Liver (tissue), 8 donors: ENCODE measurements at regions not wholly inside any gene's neighbourhood (a gene's known extent, or its start where the extent isn't known, plus 50 kb on each side); places are given as distances from the start of the nearest gene placed in this dataset.

ENCODE experiments used
- DNase-seq: peaks from one replicate; pipeline ENCODE4 v3.0.0-alpha.2; 2017; ENCODE audit warnings: low spot score
- H3K27ac ChIP-seq, 2 donors: one replicate each; pipeline ENCODE4 v1.7.0; 2013; ENCODE audit warnings: inconsistent platforms in 2 of 2, low read length in 2 of 2, control low read depth in 1 of 2, low read depth in 1 of 2, mild to moderate bottlenecking in 1 of 2
- H3K27me3 ChIP-seq, 4 donors: one replicate each; pipeline versions ENCODE4 v1.6.1 to v1.7.0; 2013; ENCODE audit warnings: low read length in 3 of 4, inconsistent platforms in 1 of 4, mild to moderate bottlenecking in 1 of 4, moderate library complexity in 1 of 4; ENCODE audit not compliant: control insufficient read depth in 4 of 4, insufficient read depth in 4 of 4
- H3K36me3 ChIP-seq, 4 donors: one replicate each; pipeline versions ENCODE4 v1.6.1 to v1.7.0; 2013; ENCODE audit warnings: low read length in 3 of 4, mild to moderate bottlenecking in 3 of 4, low read depth in 1 of 4, moderate library complexity in 1 of 4; ENCODE audit not compliant: control insufficient read depth in 4 of 4, insufficient read depth in 3 of 4
- H3K4me1 ChIP-seq, 4 donors: one replicate each; pipeline versions ENCODE4 v1.6.1 to v1.7.0; 2013; ENCODE audit warnings: low read length in 3 of 4, mild to moderate bottlenecking in 3 of 4, moderate library complexity in 1 of 4; ENCODE audit not compliant: control insufficient read depth in 4 of 4, insufficient read depth in 4 of 4
- H3K4me3 ChIP-seq, 3 donors: one replicate each; pipeline versions ENCODE4 v1.6.1 to v1.7.0; 2013; ENCODE audit warnings: low read length in 3 of 3, control low read depth in 1 of 3, low read depth in 1 of 3, mild to moderate bottlenecking in 1 of 3
- H3K9ac ChIP-seq, 2 donors: one replicate each; pipeline ENCODE4 v1.7.0; 2013; ENCODE audit warnings: low read length in 2 of 2, mild to moderate bottlenecking in 2 of 2, moderate library complexity in 2 of 2, control low read depth in 1 of 2, low read depth in 1 of 2
- H3K9me3 ChIP-seq, 4 donors: one replicate each; pipeline versions ENCODE4 v1.6.1 to v1.7.0; 2013; ENCODE audit warnings: low read length in 3 of 4; ENCODE audit not compliant: control insufficient read depth in 4 of 4
- EGR1 ChIP-seq, 2 donors: IDR thresholded peaks; 2 replicates each; pipeline ENCODE4 v1.6.1; 2016 to 2018; ENCODE audit warnings: antibody characterized with exemption in 2 of 2, low read depth in 2 of 2
- FOXA1 ChIP-seq: IDR thresholded peaks from 2 replicates; pipeline ENCODE4 v1.6.1; 2016; ENCODE audit warnings: antibody characterized with exemption
- FOXA2 ChIP-seq: IDR thresholded peaks from 2 replicates; pipeline ENCODE4 v1.6.1; 2016; ENCODE audit warnings: antibody characterized with exemption
- GABPA ChIP-seq, 2 donors: IDR thresholded peaks in 1 of 2; conservative IDR thresholded peaks in 1 of 2; 2 replicates each; pipeline ENCODE4 v1.6.1; 2016; ENCODE audit warnings: antibody characterized with exemption in 2 of 2, mild to moderate bottlenecking in 1 of 2, moderate library complexity in 1 of 2
- HNF4A ChIP-seq, 2 donors: conservative IDR thresholded peaks; 2 replicates each; pipeline ENCODE4 v1.6.1; 2016; ENCODE audit warnings: antibody characterized with exemption in 2 of 2, mild to moderate bottlenecking in 2 of 2
- HNF4G ChIP-seq: IDR thresholded peaks from 2 replicates; pipeline ENCODE4 v1.6.1; 2016; ENCODE audit warnings: antibody characterized with exemption
- JUND ChIP-seq, 2 donors: IDR thresholded peaks; 2 replicates each; pipeline ENCODE4 v1.6.1; 2016; ENCODE audit warnings: antibody characterized with exemption in 2 of 2
- NR2F2 ChIP-seq: IDR thresholded peaks from 2 replicates; pipeline ENCODE4 v1.6.1; 2016; ENCODE audit warnings: antibody characterized with exemption
- RAD21 ChIP-seq, 2 donors: IDR thresholded peaks; 2 replicates each; pipeline ENCODE4 v1.6.1; 2016; ENCODE audit warnings: antibody characterized with exemption in 2 of 2, mild to moderate bottlenecking in 2 of 2
- RXRA ChIP-seq, 2 donors: IDR thresholded peaks; 2 replicates each; pipeline ENCODE4 v1.6.1; 2017 to 2018; ENCODE audit warnings: antibody characterized with exemption in 2 of 2, mild to moderate bottlenecking in 1 of 2
- SP1 ChIP-seq: IDR thresholded peaks from 2 replicates; pipeline ENCODE4 v1.6.1; 2018; ENCODE audit warnings: antibody characterized with exemption, mild to moderate bottlenecking
- TAF1 ChIP-seq: conservative IDR thresholded peaks from 2 replicates; pipeline ENCODE4 v1.6.1; 2016; ENCODE audit warnings: antibody characterized with exemption, mild to moderate bottlenecking
- YY1 ChIP-seq: IDR thresholded peaks from 2 replicates; pipeline ENCODE4 v1.6.1; 2016; ENCODE audit warnings: antibody characterized with exemption, mild to moderate bottlenecking
- WGBS: extraction: QIAGEN DNeasy Blood & Tissue Kit; methylation state at CpG from one replicate; pipeline ENCODE4 v1.1.7; 2013; 5-methylcytosine and 5-hydroxymethylcytosine counted together
- TF ChIP-seq, protein P1 (sequence below): IDR thresholded peaks from 2 replicates; pipeline ENCODE4 v1.6.1; 2016; ENCODE audit warnings: antibody characterized with exemption
- TF ChIP-seq, protein P2 (sequence below): fragments of 150-350 bp; IDR thresholded peaks from 2 replicates; pipeline ENCODE4 v1.5.1; 2017; ENCODE audit warnings: improper control_type of control experiment, low read depth, low read length; ENCODE audit not compliant: missing input control
- TF ChIP-seq, protein P3 (sequence below): IDR thresholded peaks from 2 replicates; pipeline ENCODE4 v1.6.1; 2016; ENCODE audit warnings: antibody characterized with exemption
- TF ChIP-seq, protein P4 (sequence below): IDR thresholded peaks from 2 replicates; pipeline ENCODE4 v1.6.1; 2016; ENCODE audit warnings: antibody characterized with exemption
- TF ChIP-seq, protein P5 (sequence below): IDR thresholded peaks from 2 replicates; pipeline ENCODE4 v1.6.1; 2016; ENCODE audit warnings: antibody characterized with exemption, mild to moderate bottlenecking
- donor health status: healthy.
- donor health status: healthy.
- donor health status: healthy.
- donor health status: healthy.
- donor health status: healthy.

DNA sequence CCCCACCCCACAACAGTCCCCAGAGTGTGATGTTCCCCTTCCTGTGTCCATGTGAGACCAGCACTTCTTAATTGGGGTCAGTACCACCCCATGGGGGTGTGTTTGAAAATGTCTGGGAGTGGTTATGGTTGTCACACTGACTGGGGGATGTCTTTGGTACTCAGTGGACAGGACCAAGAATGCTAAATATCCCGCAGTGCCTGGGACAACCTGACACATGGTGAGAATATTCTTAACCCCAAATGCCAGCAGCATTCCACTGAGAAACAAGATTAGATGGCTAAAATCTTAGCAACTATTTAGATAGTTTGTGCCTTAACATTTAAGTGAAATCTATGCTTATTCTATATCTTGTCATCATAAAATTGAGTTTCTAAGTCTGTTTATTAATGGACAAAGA is 177.5 kb upstream of the ZBED5 start:
- Histone ChIP-seq H3K27me3 (no peaks in the 10 kb centered on the region), H3K27ac (no peak overlapping the region), H3K9me3 (no peaks in the 10 kb centered on the region), H3K4me1 (no peaks in the 10 kb centered on the region), H3K4me3 (no peak overlapping the region), H3K36me3 (no peaks in the 10 kb centered on the region), H3K9ac (no peak overlapping the region)
- DNase-seq, result no peak
- TF ChIP-seq FOXA2 (no peak), SP1 (no peak), RAD21 (IDR thresholded peaks at IDR 0.05) (no peak), GABPA (IDR thresholded peaks at IDR 0.05 in 1 of 2, conservative IDR thresholded peaks at IDR 0.05 in 1 of 2) (no peak), FOXA1 (no peak), HNF4G (no peak), NR2F2 (no peak), TAF1 (no peak), HNF4A (conservative IDR thresholded peaks at IDR 0.05) (no peak), EGR1 (IDR thresholded peaks at IDR 0.05; ENCODE audit: low read depth in 2 of 2) (no peak), RXRA (IDR thresholded peaks at IDR 0.05) (no peak)
- TF ChIP-seq, protein P1, sequence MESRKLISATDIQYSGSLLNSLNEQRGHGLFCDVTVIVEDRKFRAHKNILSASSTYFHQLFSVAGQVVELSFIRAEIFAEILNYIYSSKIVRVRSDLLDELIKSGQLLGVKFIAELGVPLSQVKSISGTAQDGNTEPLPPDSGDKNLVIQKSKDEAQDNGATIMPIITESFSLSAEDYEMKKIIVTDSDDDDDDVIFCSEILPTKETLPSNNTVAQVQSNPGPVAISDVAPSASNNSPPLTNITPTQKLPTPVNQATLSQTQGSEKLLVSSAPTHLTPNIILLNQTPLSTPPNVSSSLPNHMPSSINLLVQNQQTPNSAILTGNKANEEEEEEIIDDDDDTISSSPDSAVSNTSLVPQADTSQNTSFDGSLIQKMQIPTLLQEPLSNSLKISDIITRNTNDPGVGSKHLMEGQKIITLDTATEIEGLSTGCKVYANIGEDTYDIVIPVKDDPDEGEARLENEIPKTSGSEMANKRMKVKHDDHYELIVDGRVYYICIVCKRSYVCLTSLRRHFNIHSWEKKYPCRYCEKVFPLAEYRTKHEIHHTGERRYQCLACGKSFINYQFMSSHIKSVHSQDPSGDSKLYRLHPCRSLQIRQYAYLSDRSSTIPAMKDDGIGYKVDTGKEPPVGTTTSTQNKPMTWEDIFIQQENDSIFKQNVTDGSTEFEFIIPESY, result no peak
- TF ChIP-seq, protein P2, sequence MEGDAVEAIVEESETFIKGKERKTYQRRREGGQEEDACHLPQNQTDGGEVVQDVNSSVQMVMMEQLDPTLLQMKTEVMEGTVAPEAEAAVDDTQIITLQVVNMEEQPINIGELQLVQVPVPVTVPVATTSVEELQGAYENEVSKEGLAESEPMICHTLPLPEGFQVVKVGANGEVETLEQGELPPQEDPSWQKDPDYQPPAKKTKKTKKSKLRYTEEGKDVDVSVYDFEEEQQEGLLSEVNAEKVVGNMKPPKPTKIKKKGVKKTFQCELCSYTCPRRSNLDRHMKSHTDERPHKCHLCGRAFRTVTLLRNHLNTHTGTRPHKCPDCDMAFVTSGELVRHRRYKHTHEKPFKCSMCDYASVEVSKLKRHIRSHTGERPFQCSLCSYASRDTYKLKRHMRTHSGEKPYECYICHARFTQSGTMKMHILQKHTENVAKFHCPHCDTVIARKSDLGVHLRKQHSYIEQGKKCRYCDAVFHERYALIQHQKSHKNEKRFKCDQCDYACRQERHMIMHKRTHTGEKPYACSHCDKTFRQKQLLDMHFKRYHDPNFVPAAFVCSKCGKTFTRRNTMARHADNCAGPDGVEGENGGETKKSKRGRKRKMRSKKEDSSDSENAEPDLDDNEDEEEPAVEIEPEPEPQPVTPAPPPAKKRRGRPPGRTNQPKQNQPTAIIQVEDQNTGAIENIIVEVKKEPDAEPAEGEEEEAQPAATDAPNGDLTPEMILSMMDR, result no peak
- TF ChIP-seq, protein P3, sequence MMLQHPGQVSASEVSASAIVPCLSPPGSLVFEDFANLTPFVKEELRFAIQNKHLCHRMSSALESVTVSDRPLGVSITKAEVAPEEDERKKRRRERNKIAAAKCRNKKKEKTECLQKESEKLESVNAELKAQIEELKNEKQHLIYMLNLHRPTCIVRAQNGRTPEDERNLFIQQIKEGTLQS, result no peak
- TF ChIP-seq, protein P4, sequence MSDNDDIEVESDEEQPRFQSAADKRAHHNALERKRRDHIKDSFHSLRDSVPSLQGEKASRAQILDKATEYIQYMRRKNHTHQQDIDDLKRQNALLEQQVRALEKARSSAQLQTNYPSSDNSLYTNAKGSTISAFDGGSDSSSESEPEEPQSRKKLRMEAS, result no peak
- WGBS, result 77% methylated on average over 1 of the region's 1 CpG

DNA sequence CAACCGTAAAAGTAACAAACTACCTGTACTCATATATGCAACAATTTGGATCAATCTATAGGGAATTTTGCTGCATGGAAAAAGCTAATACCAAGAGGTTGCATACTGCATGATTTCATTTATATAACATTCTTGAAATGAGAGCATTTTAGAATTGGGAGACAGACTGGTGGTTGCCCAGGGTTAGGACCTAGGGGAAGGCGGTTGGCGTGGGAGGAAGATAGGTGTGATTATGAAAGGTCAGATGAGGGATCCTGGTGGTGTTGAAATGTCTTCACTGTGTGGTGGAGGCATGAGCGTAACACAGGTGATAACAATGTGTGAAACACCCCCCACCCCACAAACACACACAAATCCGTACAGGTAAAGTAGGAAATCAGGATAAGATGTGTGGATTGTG is 176.6 kb upstream of the ZBED5 start:
- WGBS, result 67% methylated on average over 5 of the region's 5 CpGs
- Histone ChIP-seq H3K9me3 (no peaks in the 10 kb centered on the region), H3K36me3 (no peaks in the 10 kb centered on the region), H3K4me3 (no peak overlapping the region), H3K9ac (no peak overlapping the region), H3K27ac (no peak overlapping the region), H3K4me1 (no peaks in the 10 kb centered on the region), H3K27me3 (no peaks in the 10 kb centered on the region)
- TF ChIP-seq JUND (IDR thresholded peaks at IDR 0.05) (no peak), RXRA (IDR thresholded peaks at IDR 0.05) (no peak), FOXA1 (no peak), NR2F2 (no peak), SP1 (no peak), RAD21 (IDR thresholded peaks at IDR 0.05) (no peak), EGR1 (IDR thresholded peaks at IDR 0.05; ENCODE audit: low read depth in 2 of 2) (no peak), YY1 (no peak), TAF1 (no peak), HNF4G (no peak), HNF4A (conservative IDR thresholded peaks at IDR 0.05) (no peak), GABPA (IDR thresholded peaks at IDR 0.05 in 1 of 2, conservative IDR thresholded peaks at IDR 0.05 in 1 of 2) (no peak), FOXA2 (no peak)
- TF ChIP-seq, protein P4, result no peak
- TF ChIP-seq, protein P2, result no peak
- TF ChIP-seq, protein P5, sequence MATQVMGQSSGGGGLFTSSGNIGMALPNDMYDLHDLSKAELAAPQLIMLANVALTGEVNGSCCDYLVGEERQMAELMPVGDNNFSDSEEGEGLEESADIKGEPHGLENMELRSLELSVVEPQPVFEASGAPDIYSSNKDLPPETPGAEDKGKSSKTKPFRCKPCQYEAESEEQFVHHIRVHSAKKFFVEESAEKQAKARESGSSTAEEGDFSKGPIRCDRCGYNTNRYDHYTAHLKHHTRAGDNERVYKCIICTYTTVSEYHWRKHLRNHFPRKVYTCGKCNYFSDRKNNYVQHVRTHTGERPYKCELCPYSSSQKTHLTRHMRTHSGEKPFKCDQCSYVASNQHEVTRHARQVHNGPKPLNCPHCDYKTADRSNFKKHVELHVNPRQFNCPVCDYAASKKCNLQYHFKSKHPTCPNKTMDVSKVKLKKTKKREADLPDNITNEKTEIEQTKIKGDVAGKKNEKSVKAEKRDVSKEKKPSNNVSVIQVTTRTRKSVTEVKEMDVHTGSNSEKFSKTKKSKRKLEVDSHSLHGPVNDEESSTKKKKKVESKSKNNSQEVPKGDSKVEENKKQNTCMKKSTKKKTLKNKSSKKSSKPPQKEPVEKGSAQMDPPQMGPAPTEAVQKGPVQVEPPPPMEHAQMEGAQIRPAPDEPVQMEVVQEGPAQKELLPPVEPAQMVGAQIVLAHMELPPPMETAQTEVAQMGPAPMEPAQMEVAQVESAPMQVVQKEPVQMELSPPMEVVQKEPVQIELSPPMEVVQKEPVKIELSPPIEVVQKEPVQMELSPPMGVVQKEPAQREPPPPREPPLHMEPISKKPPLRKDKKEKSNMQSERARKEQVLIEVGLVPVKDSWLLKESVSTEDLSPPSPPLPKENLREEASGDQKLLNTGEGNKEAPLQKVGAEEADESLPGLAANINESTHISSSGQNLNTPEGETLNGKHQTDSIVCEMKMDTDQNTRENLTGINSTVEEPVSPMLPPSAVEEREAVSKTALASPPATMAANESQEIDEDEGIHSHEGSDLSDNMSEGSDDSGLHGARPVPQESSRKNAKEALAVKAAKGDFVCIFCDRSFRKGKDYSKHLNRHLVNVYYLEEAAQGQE, result no peak
- TF ChIP-seq, protein P3, result no peak
- TF ChIP-seq, protein P1, result no peak
- DNase-seq, result no peak
